VCaP (cell line): ENCODE measurements at regions not wholly inside any gene's neighbourhood (a gene's known extent, or its start where the extent isn't known, plus 50 kb on each side); places are given as distances from the start of the nearest gene placed in this dataset.

Experiments used
- H3K27ac ChIP-seq: fragments of 450-650 bp; 2 replicates; pipeline ENCODE4 v1.5.1; 2017
- TF ChIP-seq, protein P1 (sequence below): fragments of 450-650 bp; conservative IDR thresholded peaks from 2 replicates; pipeline ENCODE4 v1.5.1; 2017; ENCODE audit warnings: mild to moderate bottlenecking, moderate library complexity

DNA sequence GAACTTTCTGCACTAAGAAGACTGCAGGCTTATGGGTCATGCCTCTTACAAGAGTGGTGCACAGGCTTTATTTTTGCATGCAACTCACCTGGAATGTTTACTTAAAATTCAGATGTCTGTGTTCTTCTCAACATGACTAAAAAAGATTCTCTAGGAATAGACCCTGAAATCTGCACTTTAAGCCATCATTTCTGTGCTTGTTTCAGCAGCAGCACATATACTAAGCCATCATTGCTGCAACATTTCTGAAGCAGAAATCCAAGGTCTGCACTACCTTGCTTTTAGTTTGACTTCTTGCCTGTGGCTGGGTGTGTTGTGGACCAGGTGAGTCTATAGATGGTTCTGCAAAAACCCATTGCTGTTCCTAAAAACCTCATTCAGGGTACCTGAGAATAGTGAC, 156.8 kb downstream of the CEP120 start:
- TF ChIP-seq, protein P1, sequence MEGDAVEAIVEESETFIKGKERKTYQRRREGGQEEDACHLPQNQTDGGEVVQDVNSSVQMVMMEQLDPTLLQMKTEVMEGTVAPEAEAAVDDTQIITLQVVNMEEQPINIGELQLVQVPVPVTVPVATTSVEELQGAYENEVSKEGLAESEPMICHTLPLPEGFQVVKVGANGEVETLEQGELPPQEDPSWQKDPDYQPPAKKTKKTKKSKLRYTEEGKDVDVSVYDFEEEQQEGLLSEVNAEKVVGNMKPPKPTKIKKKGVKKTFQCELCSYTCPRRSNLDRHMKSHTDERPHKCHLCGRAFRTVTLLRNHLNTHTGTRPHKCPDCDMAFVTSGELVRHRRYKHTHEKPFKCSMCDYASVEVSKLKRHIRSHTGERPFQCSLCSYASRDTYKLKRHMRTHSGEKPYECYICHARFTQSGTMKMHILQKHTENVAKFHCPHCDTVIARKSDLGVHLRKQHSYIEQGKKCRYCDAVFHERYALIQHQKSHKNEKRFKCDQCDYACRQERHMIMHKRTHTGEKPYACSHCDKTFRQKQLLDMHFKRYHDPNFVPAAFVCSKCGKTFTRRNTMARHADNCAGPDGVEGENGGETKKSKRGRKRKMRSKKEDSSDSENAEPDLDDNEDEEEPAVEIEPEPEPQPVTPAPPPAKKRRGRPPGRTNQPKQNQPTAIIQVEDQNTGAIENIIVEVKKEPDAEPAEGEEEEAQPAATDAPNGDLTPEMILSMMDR: no peak

DNA sequence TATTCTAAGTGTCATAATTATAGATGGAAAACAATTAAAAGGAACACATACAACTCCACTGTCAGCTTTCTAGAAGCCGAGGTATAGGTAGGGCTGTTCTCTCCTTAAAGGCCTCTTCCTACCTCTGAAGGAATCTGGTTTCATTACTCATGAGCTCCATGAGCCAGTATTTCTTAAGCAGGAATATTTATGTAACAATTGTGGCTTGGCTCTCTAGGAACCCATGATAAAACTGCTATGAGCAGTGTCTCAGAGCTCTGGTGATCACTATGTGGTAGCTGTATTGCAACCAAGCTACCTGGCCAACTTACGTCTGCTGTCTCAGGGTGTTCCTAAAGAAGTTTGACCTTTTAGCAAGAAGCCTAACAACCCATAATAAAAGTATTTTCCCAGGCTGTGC, 157.7 kb downstream of the CEP120 start:
- TF ChIP-seq, protein P1: no peak
- H3K27ac ChIP-seq: no peak overlapping the region

More for the DNA sequence above, 156.8 kb downstream of the CEP120 start:
- no peak overlapping the region for H3K27ac ChIP-seq

DNA sequence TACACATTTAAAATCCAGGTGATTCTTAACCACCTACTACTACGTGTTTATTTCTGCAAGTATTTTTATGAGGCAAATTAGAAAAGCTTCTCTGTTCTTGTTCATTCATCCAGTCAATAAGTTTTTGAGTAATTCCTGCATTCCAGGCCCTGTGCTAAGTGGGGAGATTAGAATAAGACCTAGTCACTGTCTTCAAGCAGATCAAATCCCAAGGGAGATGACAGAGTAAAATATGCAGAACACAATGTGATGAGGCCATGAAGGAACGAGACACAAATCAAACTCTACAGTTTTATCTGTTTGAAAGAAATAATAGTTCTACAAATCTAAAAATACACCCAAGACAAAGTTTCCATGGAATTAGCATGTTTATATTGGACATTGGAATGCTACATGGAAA, 158.8 kb downstream of the CEP120 start:
- no peak overlapping the region for H3K27ac ChIP-seq
- TF ChIP-seq, protein P1: no peak

DNA sequence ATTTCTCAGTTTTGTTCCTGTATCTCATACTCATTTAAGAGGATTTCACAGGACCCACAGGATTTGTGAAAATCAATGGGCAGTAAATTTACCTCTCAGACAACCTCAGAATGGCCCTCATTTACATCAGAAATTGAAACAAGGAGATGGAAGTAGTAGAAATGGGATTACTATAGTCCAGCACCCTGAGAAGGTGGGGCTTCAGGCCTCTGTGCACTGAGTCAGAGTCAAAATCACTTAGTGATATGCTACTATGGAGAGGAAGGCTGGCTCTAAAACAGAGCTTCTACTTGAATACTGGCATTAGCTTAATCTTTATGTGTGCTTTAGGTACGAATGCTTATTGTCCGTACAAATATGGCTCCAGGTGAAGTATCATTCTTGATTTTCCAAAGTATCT, 159.3 kb downstream of the CEP120 start:
- no peak overlapping the region for H3K27ac ChIP-seq
- TF ChIP-seq, protein P1: no peak

DNA sequence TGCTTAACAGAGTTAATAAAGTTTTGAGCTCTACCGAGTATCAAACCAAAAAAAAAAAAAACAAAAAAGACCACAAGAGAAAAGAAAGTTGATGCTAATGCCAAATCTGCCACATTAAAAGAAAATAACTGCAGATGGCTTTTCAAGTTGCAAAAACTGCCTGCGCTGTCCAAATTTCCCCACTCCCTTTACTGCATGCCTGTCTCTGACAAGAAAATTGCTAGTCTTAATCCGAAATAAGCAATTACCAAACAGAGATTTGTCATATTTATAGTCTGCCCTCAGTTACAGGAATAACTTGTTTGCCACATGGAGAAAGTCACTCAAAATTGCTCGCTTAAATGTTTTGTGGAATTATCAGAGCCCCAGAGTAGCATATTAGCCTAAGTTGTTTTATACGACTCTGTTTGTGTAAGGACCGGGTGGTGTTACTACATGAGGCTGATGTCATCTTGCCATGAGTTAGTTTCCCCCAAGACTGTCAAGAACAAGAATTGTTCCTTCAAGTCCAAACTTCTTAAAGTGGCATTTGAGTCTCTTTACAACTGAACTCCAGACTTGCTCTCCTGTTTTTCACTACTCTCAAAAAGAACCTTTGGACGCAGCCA, 160.9 kb downstream of the CEP120 start:
- TF ChIP-seq, protein P1: no peak
- no peak overlapping the region for H3K27ac ChIP-seq

DNA sequence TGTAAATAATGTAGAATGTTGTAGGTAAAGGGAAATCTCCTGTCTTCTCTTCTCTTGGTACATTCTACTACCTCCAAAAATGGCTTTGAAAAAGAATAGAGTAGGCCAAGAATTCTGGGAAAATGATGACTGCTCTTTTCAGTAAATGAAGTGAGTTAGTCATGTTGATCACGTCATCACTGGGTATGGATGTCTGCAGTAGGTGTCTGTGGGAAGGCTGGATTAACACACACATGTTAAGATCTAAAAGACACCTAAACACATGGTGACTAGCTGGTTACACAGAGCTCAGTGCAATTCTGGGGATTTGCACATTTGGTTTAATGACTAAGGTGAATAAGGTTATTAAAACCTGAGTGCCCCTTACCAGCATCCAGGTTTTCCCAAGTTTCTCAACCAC, 161.5 kb downstream of the CEP120 start:
- H3K27ac ChIP-seq: no peak overlapping the region
- TF ChIP-seq, protein P1: no peak

DNA sequence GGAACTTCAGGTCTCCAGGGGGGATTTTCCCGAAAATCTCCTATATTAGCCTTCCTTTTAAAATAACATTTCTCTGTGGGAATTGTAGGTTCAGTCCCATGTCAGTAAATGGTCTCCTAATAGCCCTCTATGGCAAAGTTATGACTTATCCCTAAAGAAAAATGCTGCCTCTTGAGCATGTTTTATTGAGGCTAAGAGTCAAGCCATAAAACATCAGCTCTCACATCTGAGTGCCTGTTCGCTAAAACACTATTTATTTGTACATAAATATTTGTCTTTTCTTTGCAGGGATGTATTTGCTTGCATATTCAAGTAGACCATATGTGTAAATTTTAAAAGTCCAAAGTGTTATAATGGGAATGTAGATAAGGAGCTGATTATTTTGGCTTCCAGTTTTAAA, 160.4 kb downstream of the PRDM6 start:
- TF ChIP-seq, protein P1: no peak
- no peak overlapping the region for H3K27ac ChIP-seq
